GM21360 (cell line): ENCODE measurements at regions not wholly inside any gene's neighbourhood (a gene's known extent, or its start where the extent isn't known, plus 50 kb on each side); places are given as distances from the start of the nearest gene placed in this dataset.
"Not testable (repeated sequence)": the region's sequence is repeated elsewhere in the genome, so short reads cannot be mapped to it uniquely, and the experiment has no call there.

ENCODE experiments used
- ATAC-seq: cut with Tn5 transposase; IDR thresholded peaks from one replicate; pipeline ENCODE4 v1.9.1; 2021; ENCODE audit warnings: mild to moderate bottlenecking, moderate library complexity; ENCODE audit not compliant: unreplicated experiment

DNA sequence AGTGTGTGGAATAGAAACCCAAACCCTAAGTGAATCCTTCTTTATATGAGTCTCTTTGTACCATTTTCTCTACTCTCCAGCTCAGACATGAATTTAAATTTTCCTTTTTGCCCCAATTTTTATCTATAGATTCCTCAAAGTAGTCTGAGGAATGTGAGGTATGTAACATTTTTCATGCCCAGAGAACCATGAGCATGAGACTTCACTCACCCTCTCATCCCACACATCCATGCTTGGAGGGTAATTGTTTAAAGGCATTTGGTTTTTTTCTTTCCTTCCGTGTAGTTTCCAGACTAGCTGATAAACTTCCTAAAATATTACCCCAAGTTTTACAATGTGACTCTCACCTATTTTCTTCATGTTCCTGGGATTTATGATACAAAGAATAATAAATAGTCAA is 2056.8 kb upstream of the CELF4 start:
- no peak for ATAC-seq

DNA sequence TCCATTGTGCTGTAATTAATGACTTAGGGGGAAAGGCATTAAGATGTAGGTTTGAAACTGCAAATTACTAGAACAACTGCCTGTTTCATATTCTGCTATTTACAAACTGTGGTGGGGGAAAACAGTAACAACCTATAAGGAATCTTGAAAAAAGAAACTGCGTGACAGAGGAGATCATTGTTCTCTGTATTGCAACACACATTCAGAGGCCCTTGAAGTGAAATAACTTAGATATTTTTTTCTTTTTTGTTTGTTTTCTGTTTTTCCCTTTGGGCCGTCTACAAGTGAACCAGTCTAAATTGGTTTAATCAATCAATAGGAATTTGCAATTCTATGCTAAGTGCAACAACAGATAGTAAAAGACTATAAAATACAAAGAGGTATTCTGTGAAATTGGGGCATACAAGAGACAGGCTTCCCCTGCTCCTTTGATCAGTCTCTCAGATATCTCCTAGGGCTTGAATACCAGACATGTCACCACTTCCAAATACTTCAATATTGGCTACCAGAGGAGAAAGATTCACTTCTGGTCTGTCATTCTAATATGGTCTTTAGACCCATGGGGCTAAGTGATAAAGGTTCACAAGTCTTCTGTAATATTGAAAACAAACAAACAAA is 2055.1 kb upstream of the CELF4 start:
- no peak for ATAC-seq

DNA sequence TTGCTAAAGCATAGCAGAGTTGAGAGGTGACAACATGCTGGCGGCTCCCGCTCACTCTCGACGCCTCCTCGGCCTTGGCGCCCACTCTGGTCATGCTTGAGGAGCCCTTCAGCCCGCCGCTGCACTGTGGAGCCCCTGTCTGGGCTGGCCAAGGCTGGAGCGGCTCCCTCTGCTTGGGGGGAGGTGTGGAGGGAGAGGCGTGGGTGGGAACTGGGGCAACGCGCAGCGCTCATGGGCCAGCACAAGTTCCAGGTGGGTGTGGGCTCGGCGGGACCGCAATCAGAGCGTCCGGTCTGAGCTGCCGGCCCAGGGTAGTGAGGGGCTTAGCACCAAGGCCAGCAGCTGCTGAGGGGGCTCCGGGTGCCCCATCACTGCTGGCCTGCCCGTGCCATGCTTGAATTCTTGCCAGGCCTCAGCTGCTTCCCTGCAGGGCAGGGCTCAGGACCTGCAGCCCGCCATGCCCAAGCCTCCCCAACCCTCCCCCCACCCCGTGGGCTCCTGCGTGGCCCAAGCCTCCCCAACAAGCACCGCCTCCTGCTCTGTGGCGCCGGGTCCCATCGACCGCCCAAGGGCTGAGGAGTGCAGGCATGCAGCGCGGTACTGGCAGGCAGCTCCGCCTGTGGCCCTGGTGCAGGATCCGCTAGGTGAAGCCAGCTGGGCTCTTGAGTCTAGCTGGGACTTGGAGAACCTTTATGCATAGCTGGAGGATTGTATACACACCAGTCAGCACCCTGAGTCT is 2052.8 kb upstream of the CELF4 start:
- ATAC-seq = no peak

DNA sequence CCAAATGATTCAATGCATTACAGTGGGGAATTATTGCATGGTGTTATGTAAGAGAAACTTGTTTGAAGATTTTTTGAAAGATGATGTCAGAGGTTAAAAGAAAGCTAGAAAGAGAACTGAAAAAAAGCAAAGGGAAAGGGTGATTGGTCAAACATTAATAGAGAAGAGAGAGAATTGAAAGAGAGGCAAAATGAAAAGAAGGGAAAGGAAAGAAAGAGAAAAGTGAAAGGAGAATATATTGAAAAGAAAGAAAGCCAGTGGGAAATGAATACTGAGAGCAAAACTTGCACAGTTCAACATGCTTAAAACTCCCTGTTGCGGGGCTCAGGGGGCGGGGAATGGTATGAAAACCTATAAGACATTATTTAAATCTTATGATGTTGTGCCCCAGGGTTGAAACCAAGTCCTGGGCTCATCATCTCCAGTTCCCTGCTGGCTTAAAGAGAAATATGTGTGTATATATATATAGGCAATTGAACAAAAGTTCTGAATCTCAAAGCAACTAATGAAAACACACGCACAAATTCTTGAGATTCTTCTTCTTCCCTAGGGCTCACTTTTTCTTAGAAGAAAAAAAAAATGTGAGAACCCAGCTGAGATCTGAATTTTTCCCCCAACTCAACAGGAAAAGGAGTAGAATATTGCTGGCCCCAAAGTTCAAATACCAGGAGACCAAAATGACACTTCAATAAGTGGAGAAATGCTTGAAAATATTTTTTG is 2045.9 kb upstream of the CELF4 start:
- ATAC-seq = no peak

DNA sequence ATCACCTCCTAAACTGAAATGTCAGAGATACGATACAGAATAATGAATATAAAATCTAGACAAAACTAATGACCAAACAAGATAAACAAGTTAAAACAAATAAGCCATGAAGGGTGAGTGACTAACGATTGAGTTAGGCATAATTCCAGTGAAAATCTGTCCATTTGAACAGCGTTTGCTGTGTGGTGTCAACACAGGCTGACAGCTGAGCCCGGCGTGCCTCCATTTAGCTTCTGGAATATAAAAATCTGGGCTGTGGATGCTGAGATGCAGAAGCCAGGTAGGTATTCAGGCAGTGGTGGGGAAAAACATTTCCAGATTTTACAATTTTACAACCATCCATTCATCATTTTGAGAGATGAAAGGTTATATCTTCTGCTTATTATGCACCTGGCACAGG is 2041.4 kb upstream of the CELF4 start:
- no peak for ATAC-seq

DNA sequence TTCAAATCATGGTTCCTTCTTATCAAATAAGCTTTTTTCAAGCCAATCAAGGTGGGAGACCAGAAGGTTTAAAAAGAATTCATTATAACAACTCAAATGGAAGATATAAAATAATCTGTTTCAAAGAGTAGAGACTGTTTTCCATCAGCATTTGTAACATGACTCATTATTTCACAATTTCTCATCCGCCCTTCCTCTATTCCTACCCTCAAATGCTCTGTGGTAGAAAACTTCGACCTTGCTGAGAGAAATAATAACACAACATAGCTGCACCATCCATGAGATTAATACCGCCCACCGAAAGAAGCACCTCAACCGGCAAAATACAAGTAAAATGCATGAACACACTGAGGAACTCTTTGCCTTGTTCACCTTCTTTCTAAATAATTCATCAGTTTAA is 2039.2 kb upstream of the CELF4 start:
- no peak for ATAC-seq

DNA sequence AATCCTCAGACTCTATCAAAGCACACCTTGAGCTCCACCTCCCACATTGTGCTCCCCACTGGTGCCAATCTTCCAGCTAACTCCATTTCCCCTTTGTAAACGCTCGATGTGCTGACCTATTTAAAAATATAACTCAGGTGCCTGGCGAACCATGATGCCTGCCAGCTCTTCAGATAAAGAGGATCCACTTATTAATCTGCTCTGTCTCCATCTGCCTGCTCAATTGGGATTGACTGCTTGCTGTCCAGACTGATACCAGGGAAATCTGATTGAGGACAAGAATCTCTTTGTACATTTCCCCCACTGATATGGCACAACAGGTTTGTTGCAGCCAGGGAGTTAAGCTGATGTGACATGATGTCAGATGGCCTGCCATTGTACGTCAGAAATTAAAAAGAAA is 2036.5 kb upstream of the CELF4 start:
- no peak for ATAC-seq

DNA sequence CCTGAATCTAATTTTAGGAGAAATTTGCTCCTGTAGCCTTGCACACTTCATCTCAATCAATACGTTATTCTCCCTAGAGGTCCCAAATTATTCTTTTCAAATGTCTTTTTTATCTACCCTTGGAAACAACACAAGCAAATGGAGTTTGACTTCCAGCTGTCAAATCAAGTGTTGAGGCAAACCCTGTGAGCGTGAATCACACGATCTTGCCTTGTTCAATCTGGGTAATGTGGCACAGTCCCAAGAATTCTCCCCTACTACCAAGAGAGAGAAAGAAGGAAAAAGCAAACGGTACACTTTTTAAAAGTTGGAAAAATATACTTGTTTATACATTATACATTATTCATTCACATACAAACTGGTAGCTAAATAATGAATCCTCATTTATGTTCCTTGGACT is 2035.3 kb upstream of the CELF4 start:
- ATAC-seq = no peak

DNA sequence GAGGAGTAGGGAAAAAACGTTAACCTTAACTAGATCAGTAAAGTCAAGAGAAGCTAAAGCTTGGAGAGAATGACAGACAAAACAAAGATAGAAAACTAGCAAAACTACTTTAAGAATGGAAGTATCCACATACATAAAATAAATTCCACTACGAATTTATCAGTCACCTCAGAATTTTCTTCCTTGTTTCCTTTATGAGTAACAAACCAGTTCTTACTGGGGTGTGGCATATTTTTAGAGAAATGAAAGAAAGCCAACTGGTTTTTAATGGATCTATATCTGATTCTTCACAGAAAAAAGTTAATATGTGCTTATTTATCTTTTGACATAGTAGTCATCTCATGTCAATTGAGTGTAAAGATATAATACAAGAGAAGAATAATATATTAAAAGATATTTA is 2033.7 kb upstream of the CELF4 start:
- ATAC-seq = no peak

DNA sequence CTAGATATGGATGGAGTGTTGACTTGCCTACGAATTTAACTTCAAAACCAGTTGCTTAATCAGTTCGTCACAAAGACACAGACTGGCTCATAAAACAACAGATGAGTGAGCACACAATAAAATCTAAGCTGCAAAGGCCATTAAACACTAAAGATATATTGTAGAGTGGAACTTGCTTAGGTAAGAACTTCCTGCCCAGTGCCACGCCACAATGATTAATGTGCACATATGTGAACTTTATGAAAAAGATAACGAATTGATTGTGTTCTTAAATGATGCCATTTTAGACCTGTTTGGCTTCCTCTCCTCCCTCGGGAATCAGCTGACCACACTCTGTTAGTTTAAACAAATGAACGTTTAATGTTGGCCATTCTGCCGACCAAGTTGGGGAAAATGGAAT is 2031.3 kb upstream of the CELF4 start:
- no peak for ATAC-seq

DNA sequence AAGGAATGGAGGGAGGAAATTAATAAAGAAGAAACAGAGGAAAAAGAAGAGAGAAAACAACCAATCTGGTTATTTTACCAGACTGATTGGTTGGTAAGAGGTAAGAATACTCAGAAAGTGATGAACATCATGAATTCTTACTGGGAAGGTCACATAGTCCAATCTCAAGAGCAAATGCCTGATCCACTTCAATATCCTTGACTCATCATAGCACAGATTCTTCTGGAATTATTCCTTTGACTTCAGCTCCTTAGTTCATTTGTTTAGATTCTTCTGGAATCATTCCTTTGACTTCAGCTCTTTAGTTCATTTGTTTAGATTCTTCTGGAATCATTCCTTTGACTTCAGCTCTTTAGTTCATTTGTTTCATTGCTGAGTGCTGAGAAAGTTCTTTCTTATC is 2030.6 kb upstream of the CELF4 start:
- no peak for ATAC-seq

DNA sequence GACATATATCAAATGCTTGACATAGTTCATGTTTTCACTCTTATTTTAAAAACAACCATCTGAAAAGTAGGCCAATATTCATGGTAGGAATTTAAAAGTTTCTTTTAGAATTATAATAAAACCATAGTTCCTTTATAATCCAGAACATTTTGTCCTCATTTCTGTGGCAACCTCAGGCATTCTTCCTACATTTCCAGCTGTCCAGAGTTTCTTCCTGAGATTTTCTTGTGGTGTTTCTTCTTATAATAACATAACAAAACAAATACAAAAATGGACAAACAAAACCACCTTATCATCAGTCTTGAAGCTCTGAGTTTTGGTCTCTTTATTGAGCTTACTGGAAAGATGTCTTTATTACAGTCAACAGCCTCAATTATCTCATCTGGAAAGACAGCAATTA is 2028.6 kb upstream of the CELF4 start:
- ATAC-seq = no peak

DNA sequence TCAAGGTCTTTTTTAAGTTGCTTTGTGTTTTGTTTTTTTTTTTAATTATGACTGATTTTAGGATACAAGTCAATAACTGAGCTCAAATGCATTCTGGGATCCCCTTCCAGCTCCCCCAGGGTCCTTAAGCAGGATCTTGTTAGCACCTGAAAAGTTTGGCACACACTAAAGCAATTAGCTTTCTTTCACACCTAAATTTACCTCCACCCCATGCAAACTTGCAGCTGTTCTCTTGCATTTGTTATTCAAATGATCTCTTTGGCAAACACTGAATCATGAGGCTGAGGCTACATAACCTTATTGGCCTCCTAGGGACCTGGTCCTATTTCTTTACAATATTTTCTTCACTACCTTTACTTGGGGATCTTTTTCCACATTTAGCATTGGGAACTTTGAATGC is 2026.1 kb upstream of the CELF4 start:
- ATAC-seq = no peak

DNA sequence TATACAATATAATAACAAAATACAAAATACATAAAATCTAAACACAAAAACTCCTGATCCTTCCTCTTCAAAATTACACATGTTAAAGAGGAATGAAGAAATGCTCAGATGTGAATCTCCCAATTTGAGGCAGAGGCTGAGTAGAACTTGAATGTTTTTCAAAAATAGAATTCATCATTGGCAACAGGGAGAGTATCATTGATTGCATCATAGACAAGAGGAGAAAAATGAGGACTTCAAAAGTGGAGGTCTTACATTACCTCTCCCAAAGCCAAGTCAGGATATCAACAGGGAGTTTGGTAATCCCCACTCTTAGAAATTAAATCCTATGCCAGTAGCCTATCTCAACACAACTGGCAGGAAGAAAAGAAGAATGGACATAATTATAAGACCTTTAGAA is 2023.9 kb upstream of the CELF4 start:
- ATAC-seq = no peak

DNA sequence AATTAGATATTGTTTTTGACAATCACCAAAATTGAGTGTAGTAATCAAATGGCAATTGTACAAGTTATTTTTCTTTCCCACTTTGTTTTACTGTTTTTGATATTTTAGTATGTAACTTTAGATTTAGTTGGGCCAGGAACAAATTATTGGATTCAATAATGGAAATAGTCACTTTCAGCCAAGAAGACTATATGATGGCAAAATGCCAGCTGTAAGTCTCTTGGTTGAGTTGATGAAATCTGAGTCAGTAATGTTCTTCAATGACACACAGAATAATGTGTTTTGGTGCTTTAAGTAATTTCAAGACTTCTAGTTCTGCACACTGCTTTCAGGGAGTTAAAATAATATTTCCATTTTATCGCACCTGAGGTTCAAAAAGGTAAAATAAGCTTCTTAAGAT is 2022.0 kb upstream of the CELF4 start:
- ATAC-seq = no peak

DNA sequence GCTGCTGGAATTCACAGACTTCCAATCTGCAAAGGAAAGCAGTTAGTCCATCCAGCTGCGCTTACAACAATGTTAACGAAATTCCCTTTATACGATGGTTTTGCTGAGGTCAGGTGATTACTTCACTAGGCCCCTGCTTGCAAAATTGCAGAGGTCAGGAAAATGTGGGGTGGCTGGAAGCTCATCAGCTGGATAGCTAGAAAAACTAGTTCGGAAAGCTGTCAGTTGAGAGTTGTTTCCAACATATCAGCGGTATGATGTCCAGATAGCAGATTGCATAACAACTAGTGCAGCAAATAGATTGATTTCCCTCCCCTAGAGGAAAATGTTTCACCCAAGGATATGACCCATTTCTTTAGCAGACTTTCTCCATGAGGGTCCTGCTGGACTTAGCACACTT is 2021.1 kb upstream of the CELF4 start:
- no peak for ATAC-seq

DNA sequence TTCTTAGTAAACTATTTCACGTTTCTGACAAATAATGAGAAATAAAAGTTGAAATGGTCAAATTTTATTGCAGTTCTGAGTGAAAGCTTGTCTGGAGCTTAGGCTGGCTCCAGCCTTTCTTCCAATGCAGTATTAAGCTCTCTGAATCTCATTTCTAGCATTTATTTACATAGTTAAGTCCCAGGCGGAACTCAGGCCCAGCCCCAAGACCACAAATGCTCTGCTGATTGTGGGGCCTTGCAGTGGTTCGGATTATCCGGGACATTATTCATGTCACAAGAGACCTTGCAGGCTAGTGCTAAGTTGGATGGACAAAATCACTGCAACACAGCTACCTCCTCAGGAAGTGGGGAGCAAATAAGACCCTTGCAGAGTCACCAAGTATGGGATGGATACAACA is 2009.3 kb upstream of the CELF4 start:
- ATAC-seq = no peak

DNA sequence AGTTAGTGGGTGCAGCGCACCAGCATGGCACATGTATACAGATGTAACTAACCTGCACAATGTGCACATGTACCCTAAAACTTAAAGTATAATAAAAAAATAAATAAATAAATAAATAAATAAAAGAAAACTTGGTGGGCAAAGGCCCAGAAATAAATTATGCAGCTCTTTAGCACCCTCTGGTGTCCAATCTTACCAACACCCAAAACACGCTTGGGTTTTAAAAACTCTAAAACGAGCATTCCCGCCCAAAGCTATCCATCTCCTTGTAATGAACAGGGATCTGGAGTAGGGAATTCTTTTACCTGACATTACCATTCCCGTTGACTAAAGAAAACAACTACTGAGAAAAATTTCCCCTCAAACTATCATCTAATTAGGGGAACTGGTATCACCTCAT is 2005.9 kb upstream of the CELF4 start:
- ATAC-seq = no peak

DNA sequence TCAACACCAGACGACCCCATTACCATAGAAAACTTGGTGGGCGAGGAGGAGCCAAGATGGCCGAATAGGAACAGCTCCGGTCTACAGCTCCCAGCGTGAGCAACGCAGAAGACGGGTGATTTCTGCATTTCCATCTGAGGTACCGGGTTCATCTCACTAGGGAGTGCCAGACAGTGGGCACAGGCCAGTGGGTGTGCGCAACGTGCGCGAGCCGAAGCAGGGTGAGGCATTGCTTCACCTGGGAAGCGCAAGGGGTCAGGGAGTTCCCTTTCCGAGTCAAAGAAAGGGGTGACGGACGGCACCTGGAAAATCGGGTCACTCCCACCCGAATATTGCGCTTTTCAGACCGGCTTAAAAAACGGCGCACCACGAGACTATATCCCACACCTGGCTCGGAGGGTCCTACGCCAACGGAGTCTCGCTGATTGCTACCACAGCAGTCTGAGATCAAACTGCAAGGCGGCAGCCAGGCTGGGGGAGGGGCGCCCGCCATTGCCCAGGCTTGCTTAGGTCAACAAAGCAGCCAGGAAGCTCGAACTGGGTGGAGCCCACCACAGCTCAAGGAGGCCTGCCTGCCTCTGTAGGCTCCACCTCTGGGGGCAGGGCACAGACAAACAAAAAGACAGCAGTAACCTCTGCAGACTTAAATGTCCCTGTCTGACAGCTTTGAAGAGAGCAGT is 2000.1 kb upstream of the CELF4 start:
- not testable (repeated sequence) for ATAC-seq

DNA sequence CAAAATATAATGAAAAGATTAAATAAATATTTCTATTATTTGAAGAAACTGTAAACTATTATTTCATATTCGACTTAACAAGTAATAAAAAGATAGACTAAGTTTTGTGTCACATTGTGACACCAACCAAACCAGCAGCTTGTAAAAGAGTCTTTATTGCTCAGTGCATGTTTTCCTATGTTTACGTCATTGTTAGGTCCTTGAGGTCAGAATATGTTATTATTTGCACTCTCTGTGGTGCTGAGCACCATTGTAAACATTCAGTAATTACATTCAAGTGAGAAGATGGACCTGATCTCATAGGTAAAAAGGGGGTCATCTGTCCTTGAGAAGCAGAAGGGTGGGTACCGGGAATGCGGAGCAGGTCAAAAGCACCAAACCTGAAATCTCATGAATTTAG is 1999.1 kb upstream of the CELF4 start:
- no peak for ATAC-seq

DNA sequence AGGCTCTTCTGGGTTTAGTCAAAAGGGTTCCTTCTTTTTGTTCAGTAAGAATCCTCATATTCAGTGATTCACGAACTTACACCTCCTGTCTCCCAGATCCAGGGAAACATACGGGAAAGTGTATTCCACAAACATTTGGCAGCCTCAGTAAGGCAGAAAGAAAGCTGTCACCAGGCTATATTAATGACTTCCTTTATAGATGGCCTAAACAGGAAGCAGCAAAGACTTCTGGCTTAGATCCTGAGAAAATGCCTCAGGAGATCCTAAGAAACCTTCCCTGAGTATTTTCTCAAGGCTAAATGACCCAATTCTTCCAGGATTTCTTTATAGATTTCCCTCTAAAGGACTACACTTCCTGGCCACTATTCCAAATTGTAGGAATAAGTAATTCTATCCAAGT is 1995.5 kb upstream of the CELF4 start:
- ATAC-seq = no peak

DNA sequence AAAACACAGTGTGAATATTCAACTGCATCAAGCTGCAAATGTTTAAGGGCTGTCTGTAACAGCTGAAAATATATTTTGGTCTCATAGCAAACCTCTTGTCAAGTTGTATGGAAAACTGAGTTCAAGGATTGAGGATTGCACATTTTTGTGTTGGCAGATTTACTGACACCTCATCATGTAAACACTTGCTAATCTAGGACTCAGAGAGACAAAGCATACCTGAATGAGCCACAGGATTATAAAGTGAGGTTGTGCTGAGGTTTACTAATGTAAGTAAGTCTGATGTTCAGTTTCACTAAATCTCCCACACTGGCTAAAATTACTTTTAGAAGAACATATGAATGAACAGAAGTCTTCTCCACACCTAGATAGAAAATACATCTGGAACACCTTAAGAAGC is 1993.1 kb upstream of the CELF4 start:
- no peak for ATAC-seq
